Endometrium (tissue), 2 donors: ENCODE measurements at regions not wholly inside any gene's neighbourhood (a gene's known extent, or its start where the extent isn't known, plus 50 kb on each side); places are given as distances from the start of the nearest gene placed in this dataset.

Experiments
- FAIRE-seq: peaks from 2 replicates; lab custom pipeline; 2012; peaks lifted over from hg19 to GRCh38; lab: Jason Lieb, UNC
- donor health status: control.
- donor health status: control.

DNA sequence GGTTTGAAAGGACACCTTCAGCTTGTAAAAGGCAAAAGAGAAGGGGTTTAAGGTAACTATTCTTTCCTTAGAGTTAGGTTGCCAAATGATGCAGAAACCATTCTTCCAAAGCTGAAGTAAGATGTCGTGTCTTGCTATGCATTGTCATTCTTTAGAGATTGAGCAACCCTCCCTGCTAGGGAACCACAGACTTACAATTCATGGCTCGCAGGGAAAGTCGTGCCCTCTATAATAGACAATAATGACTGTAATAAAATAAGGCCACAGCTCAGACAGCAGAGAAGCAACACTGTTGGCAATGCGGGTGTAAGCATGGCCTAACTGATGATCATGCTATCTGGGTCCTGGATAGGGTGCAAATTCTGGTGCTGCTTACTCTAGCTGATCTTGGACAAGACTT lies 129.6 kb upstream of the CDH13 start:
- FAIRE-seq = no peak

GRCh38 chr16:82488460-82488859 lies 138.3 kb upstream of the CDH13 start:
- FAIRE-seq = no peak

GRCh38 chr16:82481455-82481854 lies 145.3 kb upstream of the CDH13 start:
- peak; percentile 93 for FAIRE-seq

DNA sequence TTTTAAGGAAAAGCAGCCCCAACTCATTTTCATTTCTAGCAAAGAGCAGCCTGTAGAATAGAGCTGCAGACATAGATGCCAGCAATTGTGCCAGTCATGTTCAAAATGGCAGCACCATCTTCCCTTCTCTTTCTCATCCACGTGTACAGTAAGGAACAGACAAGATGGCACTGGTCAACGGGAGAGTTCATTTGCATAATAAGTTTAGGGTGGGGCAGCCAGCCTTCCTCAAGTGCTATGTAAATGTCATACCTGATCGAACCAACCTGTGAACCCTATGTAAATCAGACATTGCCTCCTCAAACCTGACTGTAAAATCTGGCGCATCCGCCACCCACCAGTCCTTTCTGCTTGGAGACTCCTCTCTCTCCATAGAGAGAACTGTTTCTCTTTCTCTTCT lies 150.0 kb upstream of the CDH13 start:
- no peak for FAIRE-seq

- peak; percentile 92 for FAIRE-seq
Measured at GRCh38 chr16:82470620-82471152, 156.1 kb upstream of the CDH13 start.

GRCh38 chr16:82470016-82470415 lies 156.8 kb upstream of the CDH13 start:
- FAIRE-seq = no peak

DNA sequence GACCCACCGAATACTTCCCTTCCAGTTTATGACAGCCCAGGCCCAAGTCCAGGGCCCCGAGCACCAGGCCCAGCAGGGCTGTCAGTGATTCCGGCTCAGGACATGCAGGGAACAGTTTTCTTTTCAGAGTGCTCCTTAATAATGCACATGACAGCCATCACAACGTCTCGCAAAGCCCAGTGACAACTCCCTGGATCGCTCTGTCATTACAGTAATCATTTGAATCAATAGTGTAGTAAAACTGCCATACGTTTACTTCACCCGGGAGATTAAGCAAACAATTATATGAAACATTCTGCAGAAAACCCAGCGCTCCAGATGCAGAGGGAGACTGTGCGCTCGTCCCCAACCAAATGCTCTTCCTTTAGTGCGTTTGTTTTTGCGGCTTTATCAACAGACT lies 162.6 kb upstream of the CDH13 start:
- FAIRE-seq = no peak

- FAIRE-seq = no peak
Measured at GRCh38 chr16:82460766-82461165, 166.0 kb upstream of the CDH13 start.

GRCh38 chr16:82459580-82460256 lies 167.1 kb upstream of the CDH13 start:
- FAIRE-seq = no peak

GRCh38 chr16:82456683-82457082 lies 170.1 kb upstream of the CDH13 start:
- no peak for FAIRE-seq

DNA sequence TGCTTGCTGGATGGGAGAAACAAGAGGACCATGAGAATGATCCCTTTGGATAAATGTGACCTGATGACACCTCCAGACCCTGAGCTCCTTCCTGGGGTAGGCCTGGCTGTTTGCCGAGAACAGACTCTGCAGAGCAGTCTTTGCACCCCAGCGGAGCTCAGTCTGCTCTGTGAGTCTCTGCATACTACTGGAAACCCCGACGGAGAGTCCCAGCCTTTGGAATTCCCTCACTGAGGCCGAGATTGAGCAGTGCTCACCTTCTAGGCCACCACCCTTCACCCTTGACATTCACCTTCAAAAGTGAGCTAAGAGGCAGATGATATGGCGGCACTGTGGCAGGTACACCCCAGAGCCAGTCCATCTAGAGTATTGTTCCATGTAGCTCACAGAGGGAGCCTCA lies 172.2 kb upstream of the CDH13 start:
- no peak for FAIRE-seq

DNA sequence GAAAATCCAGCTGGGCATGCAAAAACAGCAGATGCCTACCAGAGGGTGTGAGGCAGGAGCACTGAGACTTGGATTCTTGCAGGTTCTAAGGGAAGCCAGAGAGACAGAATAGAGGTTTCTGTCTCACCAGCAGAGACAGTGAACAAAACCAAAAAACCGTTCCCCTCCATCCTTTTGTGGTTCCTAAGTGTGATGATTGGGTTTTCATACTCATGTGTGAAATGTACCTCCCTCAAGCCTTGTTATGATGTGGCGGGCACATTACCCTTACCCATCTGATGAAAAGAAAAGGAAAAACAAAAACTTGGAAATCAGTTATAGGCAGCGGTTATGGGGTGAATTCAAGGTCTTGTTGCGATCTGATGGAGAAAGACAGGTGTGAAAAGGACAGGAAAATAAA lies 172.6 kb upstream of the CDH13 start:
- FAIRE-seq = no peak

DNA sequence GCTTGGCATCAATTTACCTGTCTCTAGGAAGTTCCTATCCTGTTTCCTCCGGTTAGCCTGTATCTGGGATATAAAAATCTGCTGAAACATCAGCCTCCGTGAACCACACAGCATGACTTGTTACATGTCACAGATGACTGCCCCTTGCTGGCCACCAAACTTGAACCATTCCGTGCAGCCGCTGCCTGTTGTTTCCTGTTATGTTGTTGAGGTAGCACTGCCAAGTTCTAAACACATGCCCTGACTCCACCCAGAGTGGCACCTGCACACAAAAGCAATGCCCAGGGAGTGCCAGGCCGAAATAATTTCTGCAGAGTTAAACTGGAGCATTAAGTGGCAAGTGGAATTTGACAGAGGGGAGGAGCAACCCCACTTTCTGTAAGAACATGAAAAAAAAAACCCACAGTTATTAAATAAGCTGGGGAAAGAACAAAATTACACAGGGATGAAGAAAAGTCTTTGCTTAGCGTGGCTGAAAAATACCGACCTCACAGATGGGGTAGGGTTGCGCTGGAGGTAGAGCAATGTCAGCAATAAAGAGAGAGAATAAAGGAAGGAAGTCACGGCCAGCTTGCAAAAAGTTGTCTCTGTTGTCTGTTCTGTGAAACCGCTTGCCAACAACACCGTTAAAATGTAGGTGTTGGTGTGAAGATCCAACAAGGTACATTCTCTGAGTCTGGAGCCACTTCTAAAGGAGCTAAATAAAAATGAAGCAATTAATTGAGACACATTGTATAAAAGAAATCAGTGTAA lies 174.6 kb upstream of the CDH13 start:
- FAIRE-seq = no peak

DNA sequence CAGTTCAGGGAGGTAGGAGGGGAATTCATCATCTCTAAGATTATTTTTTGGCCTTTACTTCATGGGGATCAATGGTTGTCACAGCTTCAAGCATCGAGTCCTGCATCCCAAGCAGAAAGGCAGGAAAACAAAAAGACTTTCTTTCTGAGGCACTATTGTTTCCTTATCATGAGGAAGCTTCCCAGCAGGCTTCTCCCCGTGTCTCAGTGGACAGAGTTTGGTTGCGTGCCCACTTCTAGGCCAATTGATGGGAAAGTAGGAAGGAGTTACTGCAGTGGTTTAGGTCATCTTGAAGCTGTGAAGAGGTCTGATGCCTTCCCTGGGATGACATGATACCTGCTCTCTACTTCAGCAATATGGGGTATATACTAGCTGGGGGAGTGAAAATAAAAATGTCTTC lies 175.3 kb upstream of the CDH13 start:
- FAIRE-seq = no peak

DNA sequence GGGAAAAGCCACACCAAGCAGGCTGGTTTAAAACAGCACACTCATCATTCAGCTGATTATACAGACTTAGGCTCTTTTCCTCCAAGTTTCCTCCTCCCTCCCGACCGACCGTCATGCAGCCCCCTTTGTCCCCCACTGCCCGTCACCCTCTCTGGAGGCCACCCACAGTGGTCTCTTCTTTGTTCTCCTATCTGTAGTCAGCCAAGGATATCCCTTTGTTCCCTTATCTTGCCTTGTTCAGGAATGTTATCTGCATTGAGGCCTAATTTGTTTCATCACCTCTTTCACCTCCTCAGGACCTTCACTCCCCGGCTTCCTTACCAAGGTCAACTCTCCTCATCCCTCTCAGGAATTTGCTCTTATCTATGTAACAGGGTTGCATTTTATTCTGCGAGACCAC lies 186.4 kb upstream of the CDH13 start:
- FAIRE-seq = no peak

- FAIRE-seq = no peak
Measured at GRCh38 chr16:82439678-82440293, 187.0 kb upstream of the CDH13 start.

- FAIRE-seq = no peak
Measured at GRCh38 chr16:82433042-82433441, 193.7 kb upstream of the CDH13 start.

DNA sequence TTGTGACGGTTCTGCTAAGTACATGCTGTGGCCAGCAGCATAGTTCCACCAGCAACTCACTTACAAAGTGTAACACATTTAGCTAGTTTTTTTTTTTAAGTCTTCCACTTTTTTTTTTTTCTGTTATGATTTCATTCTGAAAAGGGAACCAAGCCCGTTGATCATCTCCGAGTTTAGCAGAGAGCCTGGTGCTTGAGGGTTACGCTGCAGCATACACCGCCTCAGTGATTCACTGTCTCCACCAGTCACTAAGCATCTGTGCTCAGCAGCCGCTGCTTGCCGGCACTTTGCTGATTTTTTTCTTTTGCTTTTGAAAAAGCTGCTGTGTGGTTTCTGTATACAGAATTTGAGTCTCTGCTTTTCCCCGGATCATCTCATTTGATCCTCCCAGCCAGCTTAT lies 194.5 kb upstream of the CDH13 start:
- FAIRE-seq = no peak

DNA sequence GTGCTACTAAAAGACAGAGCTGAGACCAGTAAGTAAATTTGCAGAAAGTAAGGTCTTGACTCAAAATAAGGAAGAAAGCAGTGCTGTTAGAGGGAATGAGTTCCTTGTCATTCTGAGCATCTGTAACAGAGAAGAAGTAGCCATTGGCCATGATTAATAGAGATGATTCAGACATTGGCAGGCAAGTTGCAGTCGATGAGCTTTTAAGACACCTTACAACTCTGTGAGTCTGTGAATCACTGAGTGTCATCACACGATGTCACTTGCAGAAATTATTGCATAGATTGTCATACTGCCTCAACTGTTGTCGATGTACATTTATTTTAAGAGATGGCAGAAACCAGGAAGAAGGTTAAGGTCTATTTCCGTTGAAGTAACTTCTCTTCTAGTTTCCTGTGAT lies 201.1 kb upstream of the CDH13 start:
- no peak for FAIRE-seq

- FAIRE-seq = no peak
Measured at GRCh38 chr16:82421851-82422250, 204.9 kb upstream of the CDH13 start.

DNA sequence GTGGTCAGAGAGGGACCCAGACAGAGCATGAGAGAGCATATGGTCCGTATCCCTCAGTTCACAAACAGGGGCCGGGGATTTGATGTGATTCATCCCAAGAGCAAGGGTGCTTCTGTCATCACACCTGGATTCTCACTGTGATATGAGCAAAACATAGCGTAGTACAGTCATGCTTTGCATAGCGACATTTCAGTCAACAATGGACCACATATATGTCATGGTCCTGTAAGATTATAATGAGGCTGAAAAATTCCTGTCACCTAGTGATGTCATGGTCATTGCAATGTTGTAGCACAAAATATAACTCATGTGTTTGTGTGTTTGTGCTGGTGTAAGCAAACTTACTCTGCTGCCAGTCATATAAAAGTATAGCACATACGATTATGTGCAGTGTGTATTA lies 207.4 kb upstream of the CDH13 start:
- FAIRE-seq = no peak

DNA sequence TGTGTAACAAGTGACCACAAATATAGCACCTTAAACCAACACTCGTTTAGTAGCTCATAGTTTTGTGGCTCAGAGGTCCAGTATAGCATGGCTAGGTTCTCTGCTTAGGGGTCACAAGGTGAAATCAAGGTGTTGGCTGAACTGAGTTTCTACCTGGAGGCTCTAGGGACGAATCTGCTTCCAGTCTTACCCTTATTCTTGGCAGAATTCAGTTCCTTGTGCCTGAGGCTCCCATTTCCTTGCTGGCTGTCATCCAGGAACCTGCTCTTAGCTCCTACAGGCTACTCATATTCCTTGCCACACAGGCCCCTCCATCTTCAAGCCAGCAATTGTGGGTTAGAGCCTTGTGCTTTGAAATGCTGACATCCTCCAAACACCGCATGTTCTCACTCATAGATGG lies 212.3 kb upstream of the CDH13 start:
- FAIRE-seq = no peak

- no peak for FAIRE-seq
Measured at GRCh38 chr16:82412770-82413169, 214.0 kb upstream of the CDH13 start.
